Pancreas (tissue), 10 donors: ENCODE measurements at regions not wholly inside any gene's neighbourhood (a gene's known extent, or its start where the extent isn't known, plus 50 kb on each side); places are given as distances from the start of the nearest gene placed in this dataset.

ENCODE experiments used
- ATAC-seq, 4 donors: fragments of 200-7000 bp; cut with Tn5 transposase; one replicate each; pipeline versions ENCODE4 v1.8.0 to v1.9.1; 2020; ENCODE audit warnings: mild to moderate bottlenecking in 4 of 4, moderate library complexity in 4 of 4
- DNase-seq, 6 donors: peaks; one replicate each; pipeline ENCODE4 v3.0.0-alpha.2; 2020
- FAIRE-seq: peaks from 2 replicates; lab custom pipeline; 2012; peaks lifted over from hg19 to GRCh38; lab: Jason Lieb, UNC
- H3K27ac ChIP-seq, 4 donors: fragments of 200-600 bp; sonication (generic); 1 replicate in 3 of 4; 2 replicates in 1 of 4; pipeline versions ENCODE4 v1.5.0 to v1.8.0; 2020
- H3K27me3 ChIP-seq, 4 donors: fragments of 200-600 bp; one replicate each; pipeline ENCODE4 v1.8.0; 2021
- H3K36me3 ChIP-seq, 3 donors: fragments of 200-600 bp; sonication (generic) in 1 of 3; one replicate each; pipeline versions ENCODE4 v1.5.0 to v1.8.0; 2020 to 2021
- H3K4me1 ChIP-seq, 3 donors: fragments of 200-600 bp; one replicate each; pipeline ENCODE4 v1.8.0; 2021
- H3K4me3 ChIP-seq, 4 donors: fragments of 200-600 bp; sonication (generic) in 2 of 4; one replicate each; pipeline versions ENCODE4 v1.5.0 to v1.8.0; 2020 to 2021
- H3K9me3 ChIP-seq, 4 donors: fragments of 200-600 bp; one replicate each; pipeline ENCODE4 v1.8.0; 2021
- CTCF ChIP-seq, 4 donors: fragments of 200-600 bp; sonication (generic) in 3 of 4; IDR thresholded peaks; one replicate each; pipeline versions ENCODE4 v1.5.0 to v1.8.0; 2021; ENCODE audit warnings: antibody characterized with exemption in 4 of 4
- WGBS, 2 donors: extraction: QIAGEN DNeasy Blood & Tissue Kit; methylation state at CpG; one replicate each; pipeline ENCODE4 v1.1.7; 2013; 5-methylcytosine and 5-hydroxymethylcytosine counted together
- intact Hi-C, 3 donors: fragments of 100-400 bp; cut with DNase I; formaldehyde crosslinking; loops; one replicate each; pipeline versions ENCODE4 v1.11.1 to v1.14.2; 2022
- donor health status: healthy with polysubstance abuse.
- donor health status: DM: no; HTN: no; CAD: no; lungs with moderate emphysema.
- donor health status: DM: no; HTN: no; CAD: no.
- donor health status: control.
- donor health status: control.
- donor health status: Bipolar disorder and iron deficiency.
- donor health status: DM: yes; HTN: yes; CAD: no.
- donor health status: DM: no; HTN: no; CAD: no.
- donor health status: DM: no; HTN: no; CAD: no.
- donor health status: DM: yes; HTN: yes; CAD: no.

- H3K4me1 ChIP-seq, result no peaks in the 10 kb centered on the region
- FAIRE-seq, result no peak
- peaks cover 0 to 3% (median 0%) of the 10 kb centered on the region in 4 donors for H3K27me3 ChIP-seq
- DNase-seq, result no peak
- no peak for TF ChIP-seq CTCF (IDR thresholded peaks at IDR 0.05)
- H3K36me3 ChIP-seq, result no peaks in the 10 kb centered on the region
- no peaks in the 10 kb centered on the region for H3K9me3 ChIP-seq
- ATAC-seq, result no peak
- no peak overlapping the region for H3K4me3 ChIP-seq
- H3K27ac ChIP-seq, result no peak overlapping the region
- intact Hi-C loops, result no loop called here
- WGBS, 2 donors, result 87 to 93% methylated on average over 1 of the region's 1 CpG
Measured at GRCh38 chr4:30825008-30825770, 105.0 kb downstream of the PCDH7 start.

- H3K27ac ChIP-seq, result no peak overlapping the region
- no peak for DNase-seq
- WGBS, 2 donors, result 40 to 57% methylated on average over 5 of the region's 5 CpGs
- no peak for FAIRE-seq
- H3K9me3 ChIP-seq, result no peaks in the 10 kb centered on the region
- no peak for ATAC-seq
- no peak overlapping the region for H3K4me3 ChIP-seq
- H3K27me3 ChIP-seq, result peaks cover 0 to 3% (median 0%) of the 10 kb centered on the region in 4 donors
- intact Hi-C loops, result no loop called here
- no peak for TF ChIP-seq CTCF (IDR thresholded peaks at IDR 0.05)
- no peaks in the 10 kb centered on the region for H3K4me1 ChIP-seq
- H3K36me3 ChIP-seq, result no peaks in the 10 kb centered on the region
Measured at GRCh38 chr4:30828264-30828926, 108.2 kb downstream of the PCDH7 start.

GRCh38 chr4:30832639-30833038 is 112.5 kb downstream of the PCDH7 start:
- DNase-seq (no peak), ATAC-seq (no peak), FAIRE-seq (no peak)
- no peak overlapping the region for H3K27ac ChIP-seq
- H3K4me3 ChIP-seq, result no peak overlapping the region
- no peaks in the 10 kb centered on the region for H3K36me3 ChIP-seq
- no peak for TF ChIP-seq CTCF (IDR thresholded peaks at IDR 0.05)
- no peaks in the 10 kb centered on the region for H3K9me3 ChIP-seq
- intact Hi-C loops, result no loop called here
- 36 to 46% methylated on average over 2 of the region's 2 CpGs for WGBS, 2 donors
- H3K27me3 ChIP-seq, result peaks cover 0 to 3% (median 0%) of the 10 kb centered on the region in 4 donors
- H3K4me1 ChIP-seq, result no peaks in the 10 kb centered on the region

- no peak for TF ChIP-seq CTCF (IDR thresholded peaks at IDR 0.05)
- Histone ChIP-seq H3K36me3 (no peaks in the 10 kb centered on the region), H3K9me3 (no peaks in the 10 kb centered on the region), H3K4me3 (no peak overlapping the region), H3K27ac (no peak overlapping the region), H3K4me1 (no peaks in the 10 kb centered on the region), H3K27me3 (peaks cover 0 to 3% (median 0%) of the 10 kb centered on the region in 4 donors)
- ATAC-seq (no peak), DNase-seq (no peak), FAIRE-seq (no peak)
- WGBS, 2 donors, result 39 to 74% methylated on average over 2 of the region's 2 CpGs
- intact Hi-C loops, result no loop called here
Measured at GRCh38 chr4:30833206-30833605, 113.0 kb downstream of the PCDH7 start.

DNA sequence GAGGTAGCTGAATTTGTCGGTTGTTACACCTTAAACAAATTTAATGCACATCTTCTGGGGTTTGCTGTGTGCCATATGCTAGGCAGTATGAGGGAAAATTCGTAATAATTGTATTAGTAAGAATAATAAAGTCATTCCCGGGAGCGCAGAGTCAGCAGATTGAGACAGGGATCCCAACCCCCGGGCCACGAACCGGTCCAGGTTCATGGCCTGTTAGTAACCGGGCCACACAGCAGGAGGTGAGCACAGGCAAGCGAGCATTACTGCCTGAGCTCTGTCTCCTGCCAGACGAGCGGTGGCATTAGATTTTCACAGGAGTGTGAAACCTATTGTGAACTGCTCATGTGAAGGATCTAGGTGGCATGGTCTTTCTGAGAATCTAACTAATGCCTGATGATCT is 114.9 kb downstream of the PCDH7 start:
- H3K9me3 ChIP-seq, result no peaks in the 10 kb centered on the region
- intact Hi-C loops, result no loop called here
- H3K27ac ChIP-seq, result no peak overlapping the region
- WGBS, 2 donors, result 72 to 88% methylated on average over 11 of the region's 11 CpGs
- H3K4me3 ChIP-seq, result no peak overlapping the region
- no peaks in the 10 kb centered on the region for H3K36me3 ChIP-seq
- H3K27me3 ChIP-seq, result peaks cover 0 to under 1% (median 0%) of the 10 kb centered on the region in 4 donors
- TF ChIP-seq CTCF (IDR thresholded peaks at IDR 0.05), result no peak
- ATAC-seq, result no peak
- H3K4me1 ChIP-seq, result no peaks in the 10 kb centered on the region
- no peak for FAIRE-seq
- DNase-seq, result no peak
